BLaER1 treated with 17β-estradiol and CSF1 and Interleukin-3, amounts not matched to agents 10 nM and 100 nM (cell line): ENCODE measurements at regions not wholly inside any gene's neighbourhood (a gene's known extent, or its start where the extent isn't known, plus 50 kb on each side); places are given as distances from the start of the nearest gene placed in this dataset.

ENCODE experiments used
- H3K27ac ChIP-seq, 11 experiments: shearing (Covaris generic); formaldehyde crosslinking; 2 replicates each; pipeline ENCODE4 v1.8.1; 2022
- H3K27me3 ChIP-seq, 11 experiments: shearing (Covaris generic); formaldehyde crosslinking; 2 replicates each; pipeline ENCODE4 v1.8.1; 2022
- H3K36me3 ChIP-seq, 11 experiments: shearing (Covaris generic); formaldehyde crosslinking; 2 replicates each; pipeline ENCODE4 v1.8.1; 2022
- H3K4me1 ChIP-seq, 10 experiments: shearing (Covaris generic); formaldehyde crosslinking; 2 replicates each; pipeline ENCODE4 v1.8.1; 2022
- H3K4me2 ChIP-seq, 11 experiments: shearing (Covaris generic); formaldehyde crosslinking; 2 replicates each; pipeline ENCODE4 v1.8.1; 2022
- H3K4me3 ChIP-seq, 10 experiments: shearing (Covaris generic); formaldehyde crosslinking; 2 replicates each; pipeline ENCODE4 v1.8.1; 2022
- H3K9ac ChIP-seq, 11 experiments: shearing (Covaris generic); formaldehyde crosslinking; 2 replicates each; pipeline ENCODE4 v1.8.1; 2022
- H3K9me3 ChIP-seq, 11 experiments: shearing (Covaris generic); formaldehyde crosslinking; replicated peaks in 1 of 11; 2 replicates each; pipeline ENCODE4 v1.8.1; 2022
- H4K20me1 ChIP-seq, 11 experiments: shearing (Covaris generic); formaldehyde crosslinking; 2 replicates each; pipeline ENCODE4 v1.8.1; 2022
- Cebpa-rat ChIP-seq, 11 experiments: shearing (Covaris generic); IDR thresholded peaks; 2 replicates each; pipeline ENCODE4 v1.8.1; 2022

GRCh38 chr6:114733596-114733995 is 390.8 kb upstream of the HS3ST5 start:
- no peak for TF ChIP-seq Cebpa-rat (IDR thresholded peaks at IDR 0.05)
- Histone ChIP-seq H3K36me3 (no peaks in the 10 kb centered on the region), H3K4me2 (no peak overlapping the region), H3K9ac (no peak overlapping the region), H3K9me3 (no peaks in the 10 kb centered on the region), H3K4me1 (no peaks in the 10 kb centered on the region), H4K20me1 (no peaks in the 10 kb centered on the region), H3K27me3 (no peaks in the 10 kb centered on the region), H3K27ac (no peak overlapping the region), H3K4me3 (no peak overlapping the region)

GRCh38 chr6:114718716-114719270 is 376.0 kb upstream of the HS3ST5 start:
- no peak overlapping the region for H3K27ac ChIP-seq
- no peak overlapping the region for H3K4me3 ChIP-seq
- H3K4me2 ChIP-seq = no peak overlapping the region
- no peaks in the 10 kb centered on the region for H3K36me3 ChIP-seq
- H3K9me3 ChIP-seq = no peaks in the 10 kb centered on the region
- TF ChIP-seq Cebpa-rat (IDR thresholded peaks at IDR 0.05) = no peak
- no peak overlapping the region for H3K9ac ChIP-seq
- H4K20me1 ChIP-seq = no peaks in the 10 kb centered on the region
- H3K4me1 ChIP-seq = 0 out of 20 replicates have a peak, but pooled peaks cover 0 to 5% (median 0%) of the 10 kb centered on the region in 10 experiments
- no peaks in the 10 kb centered on the region for H3K27me3 ChIP-seq

- H3K4me3 ChIP-seq = no peak overlapping the region
- 0 out of 20 replicates have a peak, but pooled peaks cover 0 to 5% (median 0%) of the 10 kb centered on the region in 10 experiments for H3K4me1 ChIP-seq
- no peak overlapping the region; a peak in 1 of 22 replicates for H3K4me2 ChIP-seq
- H3K27me3 ChIP-seq = no peaks in the 10 kb centered on the region
- no peak for TF ChIP-seq Cebpa-rat (IDR thresholded peaks at IDR 0.05)
- H3K36me3 ChIP-seq = no peaks in the 10 kb centered on the region
- no peaks in the 10 kb centered on the region for H3K9me3 ChIP-seq
- H3K27ac ChIP-seq = no peak overlapping the region
- no peaks in the 10 kb centered on the region for H4K20me1 ChIP-seq
- H3K9ac ChIP-seq = no peak overlapping the region
These were observed 375.4 kb upstream of the HS3ST5 start for GRCh38 chr6:114718186-114718585.

- no peak overlapping the region for H3K4me2 ChIP-seq
- H3K27ac ChIP-seq = no peak overlapping the region
- no peaks in the 10 kb centered on the region for H3K9me3 ChIP-seq
- H3K4me3 ChIP-seq = no peak overlapping the region
- H4K20me1 ChIP-seq = no peaks in the 10 kb centered on the region
- no peak for TF ChIP-seq Cebpa-rat (IDR thresholded peaks at IDR 0.05)
- H3K4me1 ChIP-seq = 0 out of 20 replicates have a peak, but pooled peaks cover 0 to 5% (median 0%) of the 10 kb centered on the region in 10 experiments
- H3K36me3 ChIP-seq = no peaks in the 10 kb centered on the region
- H3K27me3 ChIP-seq = no peaks in the 10 kb centered on the region
- no peak overlapping the region for H3K9ac ChIP-seq
These were observed 372.1 kb upstream of the HS3ST5 start for GRCh38 chr6:114714836-114715507.

GRCh38 chr6:114713690-114714089 is 370.9 kb upstream of the HS3ST5 start:
- Histone ChIP-seq H4K20me1 (no peaks in the 10 kb centered on the region), H3K4me2 (no peak overlapping the region), H3K9ac (no peak overlapping the region), H3K4me3 (no peak overlapping the region), H3K36me3 (no peaks in the 10 kb centered on the region), H3K27ac (no peak overlapping the region), H3K9me3 (no peaks in the 10 kb centered on the region), H3K4me1 (0 out of 20 replicates have a peak, but pooled peaks cover 0 to 5% (median 0%) of the 10 kb centered on the region in 10 experiments), H3K27me3 (no peaks in the 10 kb centered on the region)
- no peak for TF ChIP-seq Cebpa-rat (IDR thresholded peaks at IDR 0.05)

GRCh38 chr6:114712129-114712662 is 369.4 kb upstream of the HS3ST5 start:
- Histone ChIP-seq H3K4me2 (no peak overlapping the region), H3K9me3 (no peaks in the 10 kb centered on the region), H3K27ac (no peak overlapping the region), H3K9ac (no peak overlapping the region), H3K27me3 (no peaks in the 10 kb centered on the region), H4K20me1 (no peaks in the 10 kb centered on the region), H3K4me1 (no peaks in the 10 kb centered on the region), H3K4me3 (no peak overlapping the region), H3K36me3 (no peaks in the 10 kb centered on the region)
- no peak for TF ChIP-seq Cebpa-rat (IDR thresholded peaks at IDR 0.05)

- Histone ChIP-seq H3K4me3 (no peak overlapping the region), H4K20me1 (no peaks in the 10 kb centered on the region), H3K9me3 (no peaks in the 10 kb centered on the region), H3K36me3 (no peaks in the 10 kb centered on the region), H3K27me3 (no peaks in the 10 kb centered on the region), H3K9ac (no peak overlapping the region), H3K27ac (no peak overlapping the region), H3K4me1 (no peaks in the 10 kb centered on the region), H3K4me2 (no peak overlapping the region)
- no peak for TF ChIP-seq Cebpa-rat (IDR thresholded peaks at IDR 0.05)
These were observed 364.3 kb upstream of the HS3ST5 start for GRCh38 chr6:114707081-114707620.

GRCh38 chr6:114690625-114691024 is 347.8 kb upstream of the HS3ST5 start:
- no peak for TF ChIP-seq Cebpa-rat (IDR thresholded peaks at IDR 0.05)
- no peak overlapping the region for H3K4me2 ChIP-seq
- H3K4me3 ChIP-seq = no peak overlapping the region
- H3K36me3 ChIP-seq = no peaks in the 10 kb centered on the region
- no peaks in the 10 kb centered on the region for H3K9me3 ChIP-seq
- no peaks in the 10 kb centered on the region; a peak in 1 of 22 replicates for H4K20me1 ChIP-seq
- H3K4me1 ChIP-seq = no peaks in the 10 kb centered on the region
- H3K27me3 ChIP-seq = no peaks in the 10 kb centered on the region
- no peak overlapping the region for H3K27ac ChIP-seq
- H3K9ac ChIP-seq = no peak overlapping the region

GRCh38 chr6:114659513-114659912 is 316.7 kb upstream of the HS3ST5 start:
- H3K4me2 ChIP-seq = no peak overlapping the region
- H4K20me1 ChIP-seq = no peaks in the 10 kb centered on the region
- H3K36me3 ChIP-seq = no peaks in the 10 kb centered on the region
- H3K4me3 ChIP-seq = no peak overlapping the region
- no peak overlapping the region for H3K27ac ChIP-seq
- no peak overlapping the region for H3K9ac ChIP-seq
- H3K9me3 ChIP-seq = peaks cover 0 to 19% (median 11%) of the 10 kb centered on the region in 11 experiments; a peak in 15 of 22 replicates
- H3K27me3 ChIP-seq = no peaks in the 10 kb centered on the region
- no peak for TF ChIP-seq Cebpa-rat (IDR thresholded peaks at IDR 0.05)
- no peaks in the 10 kb centered on the region for H3K4me1 ChIP-seq
